IPS-20b (cell line): ENCODE measurements at regions not wholly inside any gene's neighbourhood (a gene's known extent, or its start where the extent isn't known, plus 50 kb on each side); places are given as distances from the start of the nearest gene placed in this dataset.
"Not testable (repeated sequence)": the region's sequence is repeated elsewhere in the genome, so short reads cannot be mapped to it uniquely, and the experiment has no call there.

Experiments used
- H3K27ac ChIP-seq: one replicate; pipeline ENCODE4 v1.5.1; 2013; ENCODE audit warnings: low read length
- H3K27me3 ChIP-seq: 2 replicates; pipeline ENCODE4 v1.6.1; 2013; ENCODE audit warnings: mild to moderate bottlenecking, low read length, inconsistent platforms; ENCODE audit not compliant: insufficient read depth
- H3K36me3 ChIP-seq: 2 replicates; pipeline ENCODE4 v1.6.1; 2013; ENCODE audit warnings: low read depth, mild to moderate bottlenecking, inconsistent platforms, low read length, moderate library complexity; ENCODE audit not compliant: insufficient read depth
- H3K4me1 ChIP-seq: 2 replicates; pipeline ENCODE4 v1.6.1; 2013; ENCODE audit warnings: mild to moderate bottlenecking, control low read depth, inconsistent platforms, low read length, moderate library complexity; ENCODE audit not compliant: insufficient read depth
- H3K4me3 ChIP-seq: 2 replicates; pipeline ENCODE4 v1.5.1; 2013; ENCODE audit warnings: mild to moderate bottlenecking, low read length, inconsistent platforms
- H3K9ac ChIP-seq: 2 replicates; pipeline ENCODE4 v1.6.1; 2013; ENCODE audit warnings: low read depth, mild to moderate bottlenecking, inconsistent platforms, low read length, moderate library complexity
- H3K9me3 ChIP-seq: 2 replicates; pipeline ENCODE4 v1.6.1; 2013; ENCODE audit warnings: mild to moderate bottlenecking, low read depth, low read length, inconsistent platforms; ENCODE audit not compliant: insufficient read depth

- no peak overlapping the region for H3K4me3 ChIP-seq
- no peaks in the 10 kb centered on the region for H3K4me1 ChIP-seq
Observed at GRCh38 chr3:165624761-165625160, 212.5 kb downstream of the BCHE start.

GRCh38 chr3:165622356-165622755 is 214.9 kb downstream of the BCHE start:
- H3K27me3 ChIP-seq, result no peaks in the 10 kb centered on the region
- no peaks in the 10 kb centered on the region for H3K4me1 ChIP-seq
- no peak overlapping the region for H3K4me3 ChIP-seq
- no peak overlapping the region for H3K27ac ChIP-seq
- no peaks in the 10 kb centered on the region for H3K36me3 ChIP-seq
- no peak overlapping the region for H3K9ac ChIP-seq
- H3K9me3 ChIP-seq, result peaks cover 23% of the 10 kb centered on the region

More at GRCh38 chr3:165624761-165625160, 212.5 kb downstream of the BCHE start:
- Histone ChIP-seq H3K27ac (no peak overlapping the region), H3K9me3 (peaks cover 26% of the 10 kb centered on the region), H3K36me3 (no peaks in the 10 kb centered on the region), H3K27me3 (no peaks in the 10 kb centered on the region), H3K9ac (no peak overlapping the region)

- no peaks in the 10 kb centered on the region for H3K27me3 ChIP-seq
- H3K4me1 ChIP-seq, result no peaks in the 10 kb centered on the region
- no peak overlapping the region for H3K4me3 ChIP-seq
- no peaks in the 10 kb centered on the region for H3K36me3 ChIP-seq
- no peak overlapping the region for H3K9ac ChIP-seq
- peaks cover 16% of the 10 kb centered on the region for H3K9me3 ChIP-seq
- no peak overlapping the region for H3K27ac ChIP-seq
Observed at GRCh38 chr3:165619069-165619468, 218.2 kb downstream of the BCHE start.

- no peaks in the 10 kb centered on the region for H3K27me3 ChIP-seq
- H3K9me3 ChIP-seq, result peaks cover 11% of the 10 kb centered on the region
Observed at GRCh38 chr3:165617134-165617533, 220.1 kb downstream of the BCHE start.

GRCh38 chr3:165614337-165614736 is 222.9 kb downstream of the BCHE start:
- H3K9ac ChIP-seq, result no peak overlapping the region
- H3K4me1 ChIP-seq, result no peaks in the 10 kb centered on the region
- no peak overlapping the region for H3K4me3 ChIP-seq

More at GRCh38 chr3:165617134-165617533, 220.1 kb downstream of the BCHE start:
- H3K4me3 ChIP-seq, result no peak overlapping the region
- H3K36me3 ChIP-seq, result no peaks in the 10 kb centered on the region
- no peak overlapping the region for H3K27ac ChIP-seq
- H3K9ac ChIP-seq, result no peak overlapping the region
- H3K4me1 ChIP-seq, result no peaks in the 10 kb centered on the region

GRCh38 chr3:165613014-165613413 is 224.2 kb downstream of the BCHE start:
- Histone ChIP-seq H3K9me3 (no peaks in the 10 kb centered on the region), H3K9ac (no peak overlapping the region), H3K27me3 (no peaks in the 10 kb centered on the region), H3K4me3 (no peak overlapping the region), H3K27ac (no peak overlapping the region), H3K4me1 (no peaks in the 10 kb centered on the region), H3K36me3 (no peaks in the 10 kb centered on the region)

More at GRCh38 chr3:165614337-165614736, 222.9 kb downstream of the BCHE start:
- H3K27me3 ChIP-seq, result no peaks in the 10 kb centered on the region
- H3K36me3 ChIP-seq, result no peaks in the 10 kb centered on the region
- H3K9me3 ChIP-seq, result no peaks in the 10 kb centered on the region
- no peak overlapping the region for H3K27ac ChIP-seq

GRCh38 chr3:165607221-165607620 is 230.0 kb downstream of the BCHE start:
- H3K4me3 ChIP-seq, result no peak overlapping the region
- H3K4me1 ChIP-seq, result no peaks in the 10 kb centered on the region
- H3K9me3 ChIP-seq, result no peaks in the 10 kb centered on the region
- no peaks in the 10 kb centered on the region for H3K36me3 ChIP-seq
- H3K27me3 ChIP-seq, result no peaks in the 10 kb centered on the region
- no peak overlapping the region for H3K27ac ChIP-seq
- H3K9ac ChIP-seq, result no peak overlapping the region

- no peak overlapping the region for H3K4me3 ChIP-seq
- H3K4me1 ChIP-seq, result no peaks in the 10 kb centered on the region
- no peaks in the 10 kb centered on the region for H3K9me3 ChIP-seq
- H3K27me3 ChIP-seq, result no peaks in the 10 kb centered on the region
- no peak overlapping the region for H3K27ac ChIP-seq
- H3K36me3 ChIP-seq, result no peaks in the 10 kb centered on the region
- no peak overlapping the region for H3K9ac ChIP-seq
Observed at GRCh38 chr3:165603196-165603595, 234.0 kb downstream of the BCHE start.

- not testable (repeated sequence) for H3K36me3 ChIP-seq, H3K4me3 ChIP-seq, H3K27ac ChIP-seq, H3K4me1 ChIP-seq, H3K9ac ChIP-seq, H3K27me3 ChIP-seq, H3K9me3 ChIP-seq
Observed at GRCh38 chr3:165572566-165572965, 264.7 kb downstream of the BCHE start.

- Histone ChIP-seq H3K4me1 (no peaks in the 10 kb centered on the region), H3K27me3 (no peaks in the 10 kb centered on the region), H3K27ac (no peak overlapping the region), H3K9ac (no peak overlapping the region), H3K9me3 (no peaks in the 10 kb centered on the region), H3K36me3 (no peaks in the 10 kb centered on the region), H3K4me3 (no peak overlapping the region)
Observed at GRCh38 chr3:165568907-165569462, 268.2 kb downstream of the BCHE start.

GRCh38 chr3:165555785-165556184 is 281.4 kb downstream of the BCHE start:
- no peaks in the 10 kb centered on the region for H3K27me3 ChIP-seq
- H3K36me3 ChIP-seq, result no peaks in the 10 kb centered on the region
- H3K4me3 ChIP-seq, result no peak overlapping the region
- H3K27ac ChIP-seq, result no peak overlapping the region
- no peak overlapping the region for H3K9ac ChIP-seq
- no peaks in the 10 kb centered on the region for H3K4me1 ChIP-seq
- H3K9me3 ChIP-seq, result no peaks in the 10 kb centered on the region

GRCh38 chr3:165553371-165553770 is 283.9 kb downstream of the BCHE start:
- no peaks in the 10 kb centered on the region for H3K36me3 ChIP-seq
- H3K9me3 ChIP-seq, result no peaks in the 10 kb centered on the region
- H3K4me1 ChIP-seq, result no peaks in the 10 kb centered on the region
- H3K27ac ChIP-seq, result no peak overlapping the region
- H3K9ac ChIP-seq, result no peak overlapping the region
- no peaks in the 10 kb centered on the region for H3K27me3 ChIP-seq
- no peak overlapping the region for H3K4me3 ChIP-seq
